ENCODE measurements at regions not wholly inside any gene's neighbourhood (a gene's known extent, or its start where the extent isn't known, plus 50 kb on each side); places are given as distances from the start of the nearest gene placed in this dataset.

- TF ChIP-seq, protein P1, sequence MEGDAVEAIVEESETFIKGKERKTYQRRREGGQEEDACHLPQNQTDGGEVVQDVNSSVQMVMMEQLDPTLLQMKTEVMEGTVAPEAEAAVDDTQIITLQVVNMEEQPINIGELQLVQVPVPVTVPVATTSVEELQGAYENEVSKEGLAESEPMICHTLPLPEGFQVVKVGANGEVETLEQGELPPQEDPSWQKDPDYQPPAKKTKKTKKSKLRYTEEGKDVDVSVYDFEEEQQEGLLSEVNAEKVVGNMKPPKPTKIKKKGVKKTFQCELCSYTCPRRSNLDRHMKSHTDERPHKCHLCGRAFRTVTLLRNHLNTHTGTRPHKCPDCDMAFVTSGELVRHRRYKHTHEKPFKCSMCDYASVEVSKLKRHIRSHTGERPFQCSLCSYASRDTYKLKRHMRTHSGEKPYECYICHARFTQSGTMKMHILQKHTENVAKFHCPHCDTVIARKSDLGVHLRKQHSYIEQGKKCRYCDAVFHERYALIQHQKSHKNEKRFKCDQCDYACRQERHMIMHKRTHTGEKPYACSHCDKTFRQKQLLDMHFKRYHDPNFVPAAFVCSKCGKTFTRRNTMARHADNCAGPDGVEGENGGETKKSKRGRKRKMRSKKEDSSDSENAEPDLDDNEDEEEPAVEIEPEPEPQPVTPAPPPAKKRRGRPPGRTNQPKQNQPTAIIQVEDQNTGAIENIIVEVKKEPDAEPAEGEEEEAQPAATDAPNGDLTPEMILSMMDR (IDR thresholded peaks at IDR 0.05), result no peak
- TF ChIP-seq POLR2A (IDR thresholded peaks at IDR 0.05; ENCODE audit: low read depth) (no peak), EP300 (IDR thresholded peaks at IDR 0.05) (no peak)
Measured at GRCh38 chr1:113248494-113248893, 141.8 kb upstream of the MAGI3 start.

Measured in esophagus muscularis mucosa (tissue), 4 donors.